Stimulated activated CD8-positive, alpha-beta memory T cell treated with anti-CD3 and anti-CD28 coated beads, Interleukin-4, amount 100 ng/mL, for 48 hours (primary cell): ENCODE measurements at regions not wholly inside any gene's neighbourhood (a gene's known extent, or its start where the extent isn't known, plus 50 kb on each side); places are given as distances from the start of the nearest gene placed in this dataset.

ENCODE experiments used
- DNase-seq: peaks from one replicate; pipeline ENCODE4 v3.0.0-alpha.2; 2020

GRCh38 chr13:105965910-105966309 lies 569.6 kb downstream of the EFNB2 start:
- DNase-seq = no peak

- DNase-seq = no peak
Observed at GRCh38 chr13:105962080-105962479, 573.4 kb downstream of the EFNB2 start.

GRCh38 chr13:105961438-105961837 lies 574.0 kb downstream of the EFNB2 start:
- no peak for DNase-seq

- no peak for DNase-seq
Observed at GRCh38 chr13:105960326-105960725, 575.1 kb downstream of the EFNB2 start.

- no peak for DNase-seq
Observed at GRCh38 chr13:105959876-105960275, 575.6 kb downstream of the EFNB2 start.

- DNase-seq = no peak
Observed at GRCh38 chr13:105957769-105958438, 577.6 kb downstream of the EFNB2 start.

- no peak for DNase-seq
Observed at GRCh38 chr13:105956921-105957320, 578.5 kb downstream of the EFNB2 start.

GRCh38 chr13:105952973-105953290 lies 582.5 kb downstream of the EFNB2 start:
- no peak for DNase-seq

- DNase-seq = no peak
Observed at GRCh38 chr13:105952233-105952972, 583.1 kb downstream of the EFNB2 start.

GRCh38 chr13:105948143-105948542 lies 587.3 kb downstream of the EFNB2 start:
- DNase-seq = no peak

GRCh38 chr13:105940882-105941281 lies 594.6 kb downstream of the EFNB2 start:
- DNase-seq = no peak

GRCh38 chr13:105937451-105937850 lies 598.0 kb downstream of the EFNB2 start:
- no peak for DNase-seq

GRCh38 chr13:105936816-105937215 lies 598.6 kb downstream of the EFNB2 start:
- DNase-seq = no peak

GRCh38 chr13:105929505-105929904 lies 606.0 kb downstream of the EFNB2 start:
- no peak for DNase-seq

GRCh38 chr13:105928901-105929300 lies 606.6 kb downstream of the EFNB2 start:
- DNase-seq = no peak

- DNase-seq = no peak
Observed at GRCh38 chr13:105928048-105928447, 607.4 kb downstream of the EFNB2 start.

- DNase-seq = no peak
Observed at GRCh38 chr13:105925496-105925895, 610.0 kb downstream of the EFNB2 start.

- no peak for DNase-seq
Observed at GRCh38 chr13:105921711-105922110, 613.8 kb downstream of the EFNB2 start.

- DNase-seq = no peak
Observed at GRCh38 chr13:105920370-105920769, 615.1 kb downstream of the EFNB2 start.

GRCh38 chr13:105918842-105919741 lies 616.4 kb downstream of the EFNB2 start:
- no peak for DNase-seq

- no peak for DNase-seq
Observed at GRCh38 chr13:105915146-105915850, 620.2 kb downstream of the EFNB2 start.

- DNase-seq = no peak
Observed at GRCh38 chr13:105914291-105915036, 621.0 kb downstream of the EFNB2 start.
